ENCODE measurements at regions not wholly inside any gene's neighbourhood (a gene's known extent, or its start where the extent isn't known, plus 50 kb on each side); places are given as distances from the start of the nearest gene placed in this dataset.
"Not testable (repeated sequence)": the region's sequence is repeated elsewhere in the genome, so short reads cannot be mapped to it uniquely, and the experiment has no call there.

DNA sequence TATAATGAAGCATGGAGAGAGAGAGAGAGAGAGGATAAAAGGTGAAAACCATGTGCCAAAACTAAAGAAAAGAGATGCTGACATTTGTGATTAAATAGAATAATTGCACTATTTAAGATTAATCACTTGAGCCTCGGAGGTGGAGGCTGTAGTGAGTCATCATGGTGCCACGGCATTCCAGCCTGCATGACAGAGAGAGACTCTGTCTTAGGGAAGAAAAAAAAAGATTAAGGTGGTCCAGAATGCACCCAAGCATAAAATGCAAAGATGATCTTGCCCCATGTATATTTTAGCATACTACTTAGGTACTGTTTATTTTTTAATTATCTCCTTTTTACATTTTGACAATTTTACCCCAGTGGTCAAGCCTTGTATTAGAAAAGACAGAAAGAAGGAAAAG is 742.5 kb downstream of the SPATA31A1 start:
- CTCF ChIA-PET; DNase-seq; H3K36me3 Mint-ChIP-seq; H3K27ac Mint-ChIP-seq; H3K4me1 Mint-ChIP-seq; H3K4me3 Mint-ChIP-seq; H3K9me3 Mint-ChIP-seq (ENCODE audit: low read depth); H3K27me3 Mint-ChIP-seq; ATAC-seq: not testable (repeated sequence)

DNA sequence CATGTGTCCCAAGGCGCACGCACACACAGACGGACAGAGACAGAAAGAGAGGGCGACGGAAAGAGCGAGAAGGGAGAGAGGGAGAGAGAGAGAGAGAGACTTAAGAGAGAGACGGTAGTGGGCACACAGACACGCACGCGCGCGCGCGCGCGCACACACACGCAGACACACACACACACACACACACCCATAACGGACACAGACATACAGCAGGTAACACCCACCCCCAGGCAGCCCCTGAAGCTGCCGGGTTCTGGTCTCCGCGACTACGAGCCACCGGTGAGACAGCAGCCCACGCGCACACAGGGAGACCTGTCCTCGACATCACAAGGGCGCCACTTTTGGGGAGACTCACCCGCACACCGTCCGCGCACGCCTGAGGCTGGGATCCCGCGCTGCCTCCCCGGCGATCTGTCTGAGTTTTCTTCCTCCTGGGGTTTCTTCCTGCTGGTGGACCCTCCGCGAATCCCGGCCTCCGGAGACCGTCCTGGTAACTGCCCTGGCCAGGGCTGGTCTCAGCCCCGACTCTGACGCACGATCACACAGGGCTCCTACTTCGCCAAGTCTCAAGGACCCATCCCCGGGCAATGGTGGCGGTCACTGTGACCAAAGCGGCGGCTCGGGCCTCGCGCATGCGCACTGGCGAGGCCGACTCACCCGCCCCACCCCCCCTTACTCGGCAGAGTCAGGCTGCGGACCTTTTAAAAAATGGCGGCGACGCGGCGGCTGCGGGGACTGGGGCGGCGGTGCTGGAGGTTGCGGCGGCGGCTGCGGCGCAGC is 750.7 kb downstream of the SPATA31A1 start:
- CTCF ChIA-PET; H3K9me3 Mint-ChIP-seq (ENCODE audit: low read depth); H3K4me1 Mint-ChIP-seq; H3K36me3 Mint-ChIP-seq; H3K27me3 Mint-ChIP-seq: not testable (repeated sequence)
- Mint-ChIP-seq H3K27ac (peak overlapping the region; percentile 74), H3K4me3 (peak overlapping the region; percentile 77)
- ATAC-seq (peak; percentile 70), DNase-seq (peak; percentile 46)

DNA sequence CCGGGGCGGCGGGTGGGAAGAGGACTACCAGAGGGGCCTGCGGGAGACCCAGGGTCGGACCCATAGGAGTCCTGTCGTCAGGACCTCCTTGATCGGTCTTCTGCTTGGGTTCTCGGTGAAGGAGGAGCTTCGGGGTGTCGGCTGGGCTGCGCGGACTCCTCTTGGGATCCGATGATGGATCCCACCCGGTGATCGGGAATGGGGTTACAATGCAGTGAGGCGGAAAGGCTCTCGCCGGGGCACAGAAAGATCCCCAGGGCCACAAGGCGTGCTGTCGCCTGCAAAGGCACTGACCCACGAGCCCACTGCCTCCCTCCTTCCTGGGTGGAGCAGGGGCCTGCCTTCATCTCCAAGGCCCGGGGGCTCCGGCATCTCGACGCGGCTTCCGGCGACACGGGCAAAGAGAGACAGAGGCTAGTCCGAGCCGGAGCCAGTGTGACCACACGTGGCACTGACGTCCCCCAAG is 751.3 kb downstream of the SPATA31A1 start:
- H3K4me3 Mint-ChIP-seq; CTCF ChIA-PET; H3K9me3 Mint-ChIP-seq (ENCODE audit: low read depth); H3K36me3 Mint-ChIP-seq; DNase-seq; ATAC-seq; H3K27ac Mint-ChIP-seq; H3K27me3 Mint-ChIP-seq; H3K4me1 Mint-ChIP-seq: not testable (repeated sequence)

DNA sequence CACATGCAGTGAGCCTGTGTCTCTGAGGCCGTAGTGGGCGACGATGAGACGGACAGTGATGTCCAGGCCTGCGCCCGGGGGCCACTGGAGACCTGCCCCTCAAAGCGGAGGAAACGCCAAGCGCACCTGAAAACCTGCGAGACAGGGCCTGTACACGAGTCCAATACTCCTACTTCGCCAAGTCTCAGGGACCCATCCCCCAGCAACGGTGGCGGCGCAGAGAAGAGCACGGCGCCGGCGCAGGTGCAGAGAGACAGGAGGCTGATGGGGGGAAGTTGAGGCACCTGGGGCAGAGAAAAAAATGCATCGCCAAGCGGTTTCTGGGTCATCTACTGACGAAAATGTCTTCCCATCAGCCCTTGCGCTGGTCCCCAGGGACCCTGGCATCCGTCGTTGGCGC is 751.8 kb downstream of the SPATA31A1 start:
- H3K4me1 Mint-ChIP-seq; H3K27me3 Mint-ChIP-seq; DNase-seq; H3K9me3 Mint-ChIP-seq (ENCODE audit: low read depth); ATAC-seq; H3K4me3 Mint-ChIP-seq; H3K36me3 Mint-ChIP-seq; CTCF ChIA-PET; H3K27ac Mint-ChIP-seq: not testable (repeated sequence)

DNA sequence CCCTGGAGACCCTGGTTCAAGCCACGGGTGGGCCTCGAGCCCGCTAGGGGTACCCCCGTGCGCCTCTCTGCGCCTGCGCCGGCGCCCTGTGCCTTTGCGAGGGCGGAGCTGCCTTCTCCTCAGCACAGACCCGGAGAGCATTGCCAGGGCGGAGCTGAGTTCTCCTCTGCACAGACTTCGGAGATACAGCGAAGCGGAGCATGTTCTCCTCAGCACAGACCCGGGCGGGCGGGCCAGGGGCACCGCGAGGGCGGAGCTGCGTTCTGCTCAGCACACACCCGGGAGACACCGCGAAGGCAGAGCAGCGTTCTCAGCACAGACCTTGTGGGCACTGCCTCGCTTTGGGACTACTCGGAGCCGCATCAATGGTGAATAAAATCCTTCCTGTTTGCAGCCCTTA is 753.0 kb downstream of the SPATA31A1 start:
- DNase-seq; CTCF ChIA-PET; H3K4me1 Mint-ChIP-seq; H3K9me3 Mint-ChIP-seq (ENCODE audit: low read depth); H3K27me3 Mint-ChIP-seq; H3K36me3 Mint-ChIP-seq; H3K4me3 Mint-ChIP-seq; H3K27ac Mint-ChIP-seq: not testable (repeated sequence)
- peak; percentile 45 for ATAC-seq

DNA sequence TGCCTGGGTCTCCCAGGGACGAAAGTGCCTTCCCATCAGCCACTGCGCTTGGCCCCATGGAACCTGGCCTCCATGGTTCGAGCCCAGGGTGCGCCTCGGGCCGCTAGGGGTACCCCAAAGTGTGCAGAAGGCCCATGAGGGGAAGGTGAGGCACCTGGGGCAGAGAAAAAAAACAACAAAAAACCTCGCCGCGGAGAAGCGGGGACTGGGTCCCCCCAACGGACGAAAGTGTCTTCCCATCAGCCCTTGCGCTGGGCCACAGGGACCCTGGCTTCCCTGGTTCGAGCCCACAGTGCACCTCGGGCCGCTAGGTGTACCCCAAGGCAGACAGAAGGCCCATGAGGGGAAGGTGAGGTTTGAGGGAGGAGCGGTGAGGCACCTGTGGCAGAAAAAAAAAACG is 755.3 kb downstream of the SPATA31A1 start:
- H3K9me3 Mint-ChIP-seq (ENCODE audit: low read depth); H3K4me3 Mint-ChIP-seq; H3K4me1 Mint-ChIP-seq; DNase-seq; ATAC-seq; CTCF ChIA-PET; H3K27me3 Mint-ChIP-seq; H3K36me3 Mint-ChIP-seq; H3K27ac Mint-ChIP-seq: not testable (repeated sequence)

DNA sequence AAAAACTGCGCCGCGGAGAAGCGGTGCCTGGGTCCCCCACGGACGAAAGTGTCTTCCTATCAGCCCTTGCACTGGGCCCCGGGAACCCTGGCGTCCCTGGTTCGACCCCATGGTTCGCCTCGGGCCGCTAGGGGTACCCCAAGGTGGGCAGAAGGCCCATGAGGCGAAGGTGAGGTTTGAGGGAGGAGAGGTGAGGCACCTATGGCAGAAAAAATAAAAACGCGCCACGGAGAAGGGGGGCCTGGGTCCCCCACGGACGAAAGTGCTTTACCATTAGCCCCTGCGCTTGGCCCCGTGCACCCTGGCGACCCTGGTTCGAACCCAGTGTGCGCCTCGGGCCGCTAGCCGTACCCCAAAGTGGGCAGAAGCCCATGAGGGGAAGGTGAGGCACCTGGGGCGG is 756.1 kb downstream of the SPATA31A1 start:
- H3K4me3 Mint-ChIP-seq; ATAC-seq; H3K36me3 Mint-ChIP-seq; H3K4me1 Mint-ChIP-seq; H3K27ac Mint-ChIP-seq; DNase-seq; CTCF ChIA-PET; H3K9me3 Mint-ChIP-seq (ENCODE audit: low read depth); H3K27me3 Mint-ChIP-seq: not testable (repeated sequence)

DNA sequence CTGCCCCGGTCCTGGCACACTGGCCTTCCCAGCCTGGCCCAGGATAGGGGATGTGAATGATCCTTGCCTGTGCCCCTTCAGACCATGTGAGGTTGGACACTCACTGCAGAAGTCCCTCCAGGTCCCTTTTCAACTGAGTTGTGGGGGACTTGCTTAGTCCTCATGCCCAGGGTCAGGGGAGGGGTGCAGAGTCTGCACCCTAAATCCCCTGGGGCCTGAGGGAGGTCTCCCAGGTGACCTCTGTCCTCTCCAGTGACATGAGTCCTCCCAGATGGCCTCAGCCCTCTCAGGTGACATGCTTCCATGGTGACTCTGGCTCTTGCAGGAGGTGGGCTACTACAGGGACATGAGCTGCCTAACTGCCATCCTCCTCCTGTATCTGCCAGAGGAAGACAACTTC is 775.1 kb downstream of the SPATA31A1 start:
- H3K9me3 Mint-ChIP-seq (ENCODE audit: low read depth); CTCF ChIA-PET; H3K4me3 Mint-ChIP-seq; H3K27ac Mint-ChIP-seq; ATAC-seq; H3K4me1 Mint-ChIP-seq; H3K36me3 Mint-ChIP-seq; H3K27me3 Mint-ChIP-seq: not testable (repeated sequence)
- DNase-seq, result peak; percentile 37

DNA sequence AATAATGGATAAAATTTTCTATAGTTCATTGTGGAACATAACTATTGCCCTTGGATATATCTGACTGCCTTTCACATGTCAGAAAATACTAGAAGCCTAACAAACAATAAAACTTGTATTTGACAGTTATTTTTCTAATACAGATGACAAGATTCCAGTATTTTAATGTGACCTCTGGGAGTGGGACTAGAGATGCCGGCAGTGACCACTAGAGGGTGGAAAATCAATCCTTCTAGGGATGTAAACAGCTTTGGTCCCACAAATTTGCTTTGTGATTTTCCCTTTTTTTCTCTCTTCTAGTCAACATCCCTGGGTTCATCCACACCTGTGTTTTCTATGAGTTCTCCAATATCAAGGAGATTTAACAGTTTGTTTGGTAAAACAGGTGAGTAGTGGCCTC is 813.7 kb downstream of the SPATA31A1 start:
- H3K27ac Mint-ChIP-seq; H3K9me3 Mint-ChIP-seq (ENCODE audit: low read depth); CTCF ChIA-PET; DNase-seq; H3K4me1 Mint-ChIP-seq; H3K27me3 Mint-ChIP-seq; H3K4me3 Mint-ChIP-seq; ATAC-seq; H3K36me3 Mint-ChIP-seq: not testable (repeated sequence)

DNA sequence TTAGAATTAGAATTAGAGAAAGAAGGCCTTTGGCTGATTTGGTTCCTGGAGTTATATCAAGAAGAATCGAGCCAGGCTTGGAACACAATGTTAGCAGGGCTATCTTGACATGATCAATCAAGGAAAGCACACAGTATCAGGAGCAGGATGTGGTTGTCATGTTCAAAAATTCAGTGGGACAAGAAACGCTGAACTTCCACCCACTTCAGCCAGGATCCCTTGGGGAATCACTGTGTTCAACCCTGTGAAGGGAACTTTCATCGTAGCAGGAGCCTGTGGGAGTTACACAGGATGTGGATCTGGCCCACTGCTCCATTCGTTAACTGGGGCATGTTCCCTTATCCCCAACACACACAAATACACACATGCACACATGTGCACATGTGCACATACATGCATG is 817.8 kb downstream of the SPATA31A1 start:
- H3K4me3 Mint-ChIP-seq; DNase-seq; ATAC-seq; H3K36me3 Mint-ChIP-seq; H3K27ac Mint-ChIP-seq; H3K9me3 Mint-ChIP-seq (ENCODE audit: low read depth); H3K27me3 Mint-ChIP-seq; H3K4me1 Mint-ChIP-seq; CTCF ChIA-PET: not testable (repeated sequence)

DNA sequence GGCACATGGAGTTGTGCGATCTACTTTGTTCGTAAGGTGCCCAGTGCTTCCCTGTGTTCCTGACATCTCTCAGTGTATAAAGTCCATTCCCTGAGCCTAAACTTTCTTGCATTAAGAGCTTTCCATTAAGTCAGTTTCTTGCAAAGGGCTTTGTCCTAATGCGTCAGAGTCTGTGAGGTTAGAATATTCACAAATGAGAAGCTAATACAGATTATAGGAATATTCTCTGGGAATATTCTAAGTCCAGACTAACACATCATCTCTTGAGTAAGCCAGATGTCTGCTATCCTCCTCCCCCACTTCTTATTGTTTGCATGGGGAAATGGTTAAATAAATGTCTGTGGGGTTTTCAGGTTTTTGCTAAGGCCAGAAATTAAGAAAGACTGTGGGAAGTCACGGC is 818.6 kb downstream of the SPATA31A1 start:
- H3K36me3 Mint-ChIP-seq; H3K4me1 Mint-ChIP-seq; ATAC-seq; H3K27ac Mint-ChIP-seq; H3K9me3 Mint-ChIP-seq (ENCODE audit: low read depth); CTCF ChIA-PET; H3K27me3 Mint-ChIP-seq; DNase-seq; H3K4me3 Mint-ChIP-seq: not testable (repeated sequence)

DNA sequence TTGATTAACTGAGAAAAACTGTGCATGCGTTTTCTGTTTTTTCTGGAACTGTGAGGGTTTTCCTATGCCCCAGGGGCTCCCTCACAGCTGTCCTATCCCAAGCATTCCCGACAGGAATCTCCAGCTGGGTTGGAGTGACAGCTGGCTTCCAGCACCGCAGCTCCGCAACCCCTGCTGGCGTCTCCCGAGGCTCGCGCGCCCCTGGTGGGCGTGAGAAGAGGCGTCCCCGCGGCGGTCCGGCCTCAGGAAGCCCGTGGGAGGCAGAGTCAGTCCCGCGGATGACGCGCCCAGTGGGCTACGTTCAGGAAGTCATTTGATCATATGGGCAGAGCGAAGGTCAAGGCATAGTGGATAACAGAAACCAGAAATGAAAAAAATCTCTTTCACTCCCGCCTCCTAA is 821.9 kb downstream of the SPATA31A1 start:
- H3K9me3 Mint-ChIP-seq (ENCODE audit: low read depth); ATAC-seq; H3K27me3 Mint-ChIP-seq; CTCF ChIA-PET; H3K36me3 Mint-ChIP-seq; H3K27ac Mint-ChIP-seq; H3K4me3 Mint-ChIP-seq; DNase-seq; H3K4me1 Mint-ChIP-seq: not testable (repeated sequence)

DNA sequence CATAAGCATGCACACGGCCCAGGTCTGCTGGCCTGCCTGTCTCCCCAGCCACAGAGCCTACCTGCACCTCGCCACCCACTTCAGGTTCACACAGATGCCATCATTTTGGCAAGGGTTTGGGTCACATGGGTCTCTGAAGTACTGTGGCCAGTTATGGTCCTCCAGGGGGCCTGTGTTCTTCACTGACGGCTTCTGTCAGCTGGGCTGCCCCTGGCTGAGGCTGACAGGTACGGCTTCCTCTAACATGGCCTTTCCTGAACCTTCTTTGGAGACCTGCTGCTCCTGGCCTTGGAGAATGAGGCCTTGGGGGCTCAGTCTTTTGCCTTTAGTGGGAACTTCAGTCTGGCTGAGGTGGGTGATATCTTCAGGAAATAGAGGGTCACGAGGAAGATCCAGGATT is 835.9 kb downstream of the SPATA31A1 start:
- CTCF ChIA-PET; H3K9me3 Mint-ChIP-seq (ENCODE audit: low read depth); H3K4me3 Mint-ChIP-seq: not testable (repeated sequence)

DNA sequence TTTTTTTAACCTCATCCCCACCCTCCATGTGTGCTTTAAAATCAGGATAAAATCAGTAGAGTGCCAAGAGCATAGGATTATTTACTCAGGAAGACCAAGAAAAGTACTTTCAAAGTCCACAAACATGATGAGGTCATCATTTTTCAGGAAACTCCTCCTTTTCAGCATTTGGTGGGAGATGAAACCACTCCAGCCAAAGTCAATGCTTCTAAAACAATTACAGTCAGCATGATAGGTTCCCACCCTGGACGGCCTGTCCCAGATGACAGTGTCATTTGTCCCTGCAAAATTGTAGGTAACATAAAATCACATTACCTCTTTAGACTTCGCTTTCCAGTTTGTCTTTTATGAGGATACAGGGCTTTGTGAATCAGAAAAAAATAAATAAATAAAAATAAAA is 836.7 kb downstream of the SPATA31A1 start:
- H3K4me1 Mint-ChIP-seq; H3K27ac Mint-ChIP-seq; H3K4me3 Mint-ChIP-seq; H3K9me3 Mint-ChIP-seq (ENCODE audit: low read depth); ATAC-seq; H3K36me3 Mint-ChIP-seq; CTCF ChIA-PET; H3K27me3 Mint-ChIP-seq; DNase-seq: not testable (repeated sequence)

More for the DNA sequence above, 835.9 kb downstream of the SPATA31A1 start:
- not testable (repeated sequence) for H3K36me3 Mint-ChIP-seq, H3K4me1 Mint-ChIP-seq, ATAC-seq, H3K27ac Mint-ChIP-seq, DNase-seq, H3K27me3 Mint-ChIP-seq
